SK-N-SH (cell line): ENCODE measurements at regions not wholly inside any gene's neighbourhood (a gene's known extent, or its start where the extent isn't known, plus 50 kb on each side); places are given as distances from the start of the nearest gene placed in this dataset.

ENCODE experiments used
- CTCF ChIA-PET: fragments of 300-600, 350-600 bp; formaldehyde crosslinking; extraction: SDS; loops from one replicate; lab custom pipeline; 2021; lab: Yijun Ruan, JAX
- POLR2A ChIA-PET: fragments of 350-600 bp; sonication (Branson Sonifier 250); formaldehyde crosslinking; extraction: SDS; loops from one replicate; lab custom pipeline; 2020; ENCODE audit warnings: antibody characterized with exemption, inconsistent platforms; lab: Yijun Ruan, JAX
- DNase-seq: peaks from one replicate; pipeline ENCODE4 v3.0.0; 2012
- H2AFZ ChIP-seq: fragments of 200-600 bp; sonication (generic); 2 replicates; pipeline ENCODE4 v1.8.1; 2016; ENCODE audit warnings: antibody characterized with exemption, mild to moderate bottlenecking, low read depth
- H3F3A ChIP-seq: fragments of 200-600 bp; sonication (generic); replicated peaks from 2 replicates; pipeline ENCODE3; 2016; ENCODE audit warnings: antibody characterized with exemption, mild to moderate bottlenecking; ENCODE audit not compliant: insufficient read depth
- H3K27ac ChIP-seq, 2 experiments: fragments of 200-500 bp in 1 of 2; fragments of 200-600 bp in 1 of 2; sonication (Bioruptor generic) in 1 of 2; sonication (generic), shearing (Covaris generic) in 1 of 2; 2 replicates each; pipeline versions ENCODE4 v1.5.1 to v1.6.1; 2014 to 2016; ENCODE audit warnings: low read depth in 2 of 2, inconsistent platforms in 1 of 2, low read length in 1 of 2, mild to moderate bottlenecking in 1 of 2, mixed read lengths in 1 of 2
- H3K27me3 ChIP-seq: fragments of 200-600 bp; sonication (generic), shearing (Covaris generic); 2 replicates; pipeline ENCODE4 v1.6.1; 2016; ENCODE audit warnings: mixed run types; ENCODE audit not compliant: insufficient read depth
- H3K36me3 ChIP-seq, 2 experiments: fragments of 200-500 bp in 1 of 2; fragments of 200-600 bp in 1 of 2; sonication (Bioruptor generic) in 1 of 2; sonication (generic) in 1 of 2; replicated peaks in 1 of 2; 2 replicates each; pipeline versions ENCODE3 to v1.5.1; 2014 to 2016; ENCODE audit warnings: low read length in 1 of 2, mild to moderate bottlenecking in 1 of 2; ENCODE audit not compliant: insufficient read depth in 2 of 2, control insufficient read depth in 1 of 2
- H3K4me1 ChIP-seq, 2 experiments: fragments of 200-500 bp in 1 of 2; fragments of 200-600 bp in 1 of 2; sonication (Bioruptor generic) in 1 of 2; sonication (generic), shearing (Covaris generic) in 1 of 2; 2 replicates each; pipeline versions ENCODE4 v1.5.1 to v1.6.1; 2014 to 2016; ENCODE audit warnings: low read depth in 1 of 2, low read length in 1 of 2, mixed run types in 1 of 2; ENCODE audit not compliant: insufficient read depth in 2 of 2, control insufficient read depth in 1 of 2
- H3K4me2 ChIP-seq: fragments of 200-600 bp; sonication (generic), shearing (Covaris generic); 2 replicates; pipeline ENCODE4 v1.6.1; 2017; ENCODE audit warnings: mixed run types
- H3K4me3 ChIP-seq, 2 experiments: fragments of 200-500 bp in 1 of 2; fragments of 200-600 bp in 1 of 2; sonication (Bioruptor generic) in 1 of 2; sonication (generic), shearing (Covaris generic) in 1 of 2; 2 replicates each; pipeline versions ENCODE4 v1.5.1 to v1.8.1; 2014 to 2016; ENCODE audit warnings: low read depth in 2 of 2, inconsistent platforms in 1 of 2, low read length in 1 of 2, mild to moderate bottlenecking in 1 of 2, mixed read lengths in 1 of 2, moderate library complexity in 1 of 2
- H3K79me2 ChIP-seq: fragments of 200-600 bp; sonication (generic); 2 replicates; pipeline ENCODE4 v1.8.1; 2017; ENCODE audit warnings: mild to moderate bottlenecking; ENCODE audit not compliant: insufficient read depth
- H3K9ac ChIP-seq: fragments of 200-600 bp; sonication (generic); 2 replicates; pipeline ENCODE4 v1.6.1; 2017; ENCODE audit warnings: mixed run types
- H3K9me2 ChIP-seq: fragments of 200-600 bp; sonication (generic); 2 replicates; pipeline ENCODE4 v1.6.1; 2017; ENCODE audit warnings: mixed run types
- H3K9me3 ChIP-seq: fragments of 200-600 bp; sonication (generic); 2 replicates; pipeline ENCODE4 v1.6.1; 2017; ENCODE audit warnings: mixed run types, mild to moderate bottlenecking, moderate library complexity
- H4K20me1 ChIP-seq: fragments of 200-600 bp; sonication (generic); 2 replicates; pipeline ENCODE4 v1.6.1; 2017; ENCODE audit warnings: mild to moderate bottlenecking, mixed run types; ENCODE audit not compliant: insufficient read depth
- FOSL2 ChIP-seq: IDR thresholded peaks from 2 replicates; pipeline ENCODE4 v1.4.0; 2012; ENCODE audit warnings: low read depth, mild to moderate bottlenecking, moderate library complexity, borderline replicate concordance
- FOXM1 ChIP-seq: IDR thresholded peaks from 2 replicates; pipeline ENCODE4 v1.4.0; 2012; ENCODE audit warnings: low read depth, mild to moderate bottlenecking
- GATA2 ChIP-seq: sonication (generic); formaldehyde crosslinking; IDR thresholded peaks from 2 replicates; pipeline ENCODE4 v1.5.0; 2020; ENCODE audit warnings: mild to moderate bottlenecking, missing genetic modification reagents
- MAX ChIP-seq: IDR thresholded peaks from 2 replicates; pipeline ENCODE4 v1.4.0; 2012; ENCODE audit warnings: low read depth
- MEF2A ChIP-seq: IDR thresholded peaks from 2 replicates; pipeline ENCODE4 v1.4.0; 2012; ENCODE audit warnings: low read depth, borderline replicate concordance
- MXI1 ChIP-seq: IDR thresholded peaks from 2 replicates; pipeline ENCODE4 v1.6.1; 2012; ENCODE audit warnings: mild to moderate bottlenecking, low read depth, low read length, improper control_type of control experiment
- NFIC ChIP-seq: IDR thresholded peaks from 2 replicates; pipeline ENCODE4 v1.4.0; 2012; ENCODE audit warnings: borderline replicate concordance
- PBX3 ChIP-seq: IDR thresholded peaks from 2 replicates; pipeline ENCODE4; 2012
- POLR2AphosphoS5 ChIP-seq: IDR thresholded peaks from 2 replicates; pipeline ENCODE4 v1.6.1; 2012; ENCODE audit warnings: low read depth, low read length
- RXRA ChIP-seq: IDR thresholded peaks from 2 replicates; pipeline ENCODE4 v1.4.0; 2012; ENCODE audit warnings: low read depth, mild to moderate bottlenecking, borderline replicate concordance
- SIN3A ChIP-seq: IDR thresholded peaks from 2 replicates; pipeline ENCODE4 v1.6.1; 2012; ENCODE audit warnings: low read depth, mild to moderate bottlenecking, low read length, moderate library complexity, borderline replicate concordance
- TCF12 ChIP-seq: IDR thresholded peaks from 2 replicates; pipeline ENCODE4 v1.4.0; 2012
- TEAD4 ChIP-seq: IDR thresholded peaks from 2 replicates; pipeline ENCODE4 v1.4.0; 2012; ENCODE audit warnings: mild to moderate bottlenecking, borderline replicate concordance; ENCODE audit not compliant: insufficient read depth
- USF2 ChIP-seq: fragments of 150-350 bp; IDR thresholded peaks from 2 replicates; pipeline ENCODE4 v1.6.1; 2017; ENCODE audit warnings: antibody characterized with exemption, low read length, low read depth, borderline replicate concordance
- ZBTB33 ChIP-seq: IDR thresholded peaks from 2 replicates; pipeline ENCODE4 v1.4.0; 2012; ENCODE audit warnings: low read depth, borderline replicate concordance
- WGBS: methylation state at CpG from one replicate; pipeline ENCODE4 v1.1.6; 2017; ENCODE audit warnings: low lambda C conversion rate; 5-methylcytosine and 5-hydroxymethylcytosine counted together

- 7% methylated on average over 4 of the region's 4 CpGs for WGBS
- H3F3A ChIP-seq: no peaks in the 10 kb centered on the region
Observed at GRCh38 chr3:46132565-46132964, 75.5 kb downstream of the CCR1 start.

More at GRCh38 chr3:46132565-46132964, 75.5 kb downstream of the CCR1 start:
- ChIA-PET CTCF (no interaction called here), POLR2A (no interaction called here)
- no peak overlapping the region for H3K4me2 ChIP-seq
- H3K27me3 ChIP-seq: peaks cover 6% of the 10 kb centered on the region; the same call in 1 of the 2 replicates
- no peak overlapping the region for H3K4me3 ChIP-seq
- no peak overlapping the region for H3K9ac ChIP-seq
- H3K9me2 ChIP-seq: no peaks in the 10 kb centered on the region
- H3K27ac ChIP-seq: no peak overlapping the region
- no peak for DNase-seq
- no peaks in the 10 kb centered on the region for H3K79me2 ChIP-seq
- no peaks in the 10 kb centered on the region for H4K20me1 ChIP-seq
- H3K9me3 ChIP-seq: no peaks in the 10 kb centered on the region
- H3K4me1 ChIP-seq: no peaks in the 10 kb centered on the region
- no peaks in the 10 kb centered on the region for H3K36me3 ChIP-seq
- H2AFZ ChIP-seq: no peak overlapping the region
- TF ChIP-seq GATA2 (no peak), MEF2A (no peak), SIN3A (no peak), RXRA (no peak), TCF12 (no peak), MXI1 (no peak), USF2 (no peak), FOXM1 (no peak), MAX (no peak), TEAD4 (no peak), PBX3 (no peak), FOSL2 (no peak), ZBTB33 (no peak), NFIC (no peak), POLR2AphosphoS5 (no peak)
